ENCODE measurements at regions not wholly inside any gene's neighbourhood (a gene's known extent, or its start where the extent isn't known, plus 50 kb on each side); places are given as distances from the start of the nearest gene placed in this dataset.
"Not testable (repeated sequence)": the region's sequence is repeated elsewhere in the genome, so short reads cannot be mapped to it uniquely, and the experiment has no call there.

- intact Hi-C loops (cut with DNase I): no loop called here
- ATAC-seq (no peak), DNase-seq (no peak)
- Histone ChIP-seq H3K27ac (no peak overlapping the region), H3K9me3 (peaks cover 0 to 12% (median 0%) of the 10 kb centered on the region in 11 donors), H3K4me3 (no peak overlapping the region), H3K4me1 (no peaks in the 10 kb centered on the region), H3K27me3 (no peaks in the 10 kb centered on the region), H3K36me3 (no peaks in the 10 kb centered on the region)
- TF ChIP-seq, protein P1, sequence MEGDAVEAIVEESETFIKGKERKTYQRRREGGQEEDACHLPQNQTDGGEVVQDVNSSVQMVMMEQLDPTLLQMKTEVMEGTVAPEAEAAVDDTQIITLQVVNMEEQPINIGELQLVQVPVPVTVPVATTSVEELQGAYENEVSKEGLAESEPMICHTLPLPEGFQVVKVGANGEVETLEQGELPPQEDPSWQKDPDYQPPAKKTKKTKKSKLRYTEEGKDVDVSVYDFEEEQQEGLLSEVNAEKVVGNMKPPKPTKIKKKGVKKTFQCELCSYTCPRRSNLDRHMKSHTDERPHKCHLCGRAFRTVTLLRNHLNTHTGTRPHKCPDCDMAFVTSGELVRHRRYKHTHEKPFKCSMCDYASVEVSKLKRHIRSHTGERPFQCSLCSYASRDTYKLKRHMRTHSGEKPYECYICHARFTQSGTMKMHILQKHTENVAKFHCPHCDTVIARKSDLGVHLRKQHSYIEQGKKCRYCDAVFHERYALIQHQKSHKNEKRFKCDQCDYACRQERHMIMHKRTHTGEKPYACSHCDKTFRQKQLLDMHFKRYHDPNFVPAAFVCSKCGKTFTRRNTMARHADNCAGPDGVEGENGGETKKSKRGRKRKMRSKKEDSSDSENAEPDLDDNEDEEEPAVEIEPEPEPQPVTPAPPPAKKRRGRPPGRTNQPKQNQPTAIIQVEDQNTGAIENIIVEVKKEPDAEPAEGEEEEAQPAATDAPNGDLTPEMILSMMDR (IDR thresholded peaks at IDR 0.05): no peak
Observed at GRCh38 chr3:35262406-35262805, 376.9 kb upstream of the ARPP21 start.

DNA sequence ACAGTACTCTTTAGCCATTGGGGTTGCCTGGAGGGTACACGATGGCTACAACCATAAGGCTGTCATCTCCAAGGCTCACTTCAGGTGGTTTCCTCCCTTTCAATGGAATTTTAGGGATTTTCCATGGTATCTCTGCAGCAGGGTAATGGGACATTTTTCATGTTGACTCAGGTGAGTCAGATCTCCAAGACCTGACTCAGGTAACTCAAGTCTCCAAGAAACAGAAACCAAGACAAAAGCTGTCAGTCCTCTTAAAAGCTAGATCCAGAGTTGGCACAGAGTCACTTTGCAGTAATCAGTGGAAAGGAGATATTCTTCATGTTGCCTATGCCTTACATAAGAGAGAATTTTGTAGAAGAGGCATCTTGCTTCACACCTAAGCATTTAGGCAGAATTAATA lies 375.8 kb upstream of the ARPP21 start:
- H3K4me1 ChIP-seq: no peaks in the 10 kb centered on the region
- no peak for DNase-seq
- intact Hi-C loops (cut with DNase I): no loop called here
- no peak overlapping the region for H3K4me3 ChIP-seq
- H3K9me3 ChIP-seq: peaks cover 0 to 12% (median 0%) of the 10 kb centered on the region in 11 donors
- WGBS, 2 donors: 94 to 98% methylated on average over 1 of the region's 1 CpG
- TF ChIP-seq, protein P1 (IDR thresholded peaks at IDR 0.05): no peak
- H3K27ac ChIP-seq: no peak overlapping the region
- no peaks in the 10 kb centered on the region for H3K27me3 ChIP-seq
- no peaks in the 10 kb centered on the region for H3K36me3 ChIP-seq
- no peak for ATAC-seq

GRCh38 chr3:35266065-35266464 lies 373.3 kb upstream of the ARPP21 start:
- 93% methylated on average over 12 of the region's 12 CpGs for WGBS, 2 donors
- H3K27me3 ChIP-seq; H3K4me3 ChIP-seq; H3K4me1 ChIP-seq; H3K27ac ChIP-seq; ATAC-seq; H3K36me3 ChIP-seq; DNase-seq; intact Hi-C loops (cut with DNase I); H3K9me3 ChIP-seq: not testable (repeated sequence)

DNA sequence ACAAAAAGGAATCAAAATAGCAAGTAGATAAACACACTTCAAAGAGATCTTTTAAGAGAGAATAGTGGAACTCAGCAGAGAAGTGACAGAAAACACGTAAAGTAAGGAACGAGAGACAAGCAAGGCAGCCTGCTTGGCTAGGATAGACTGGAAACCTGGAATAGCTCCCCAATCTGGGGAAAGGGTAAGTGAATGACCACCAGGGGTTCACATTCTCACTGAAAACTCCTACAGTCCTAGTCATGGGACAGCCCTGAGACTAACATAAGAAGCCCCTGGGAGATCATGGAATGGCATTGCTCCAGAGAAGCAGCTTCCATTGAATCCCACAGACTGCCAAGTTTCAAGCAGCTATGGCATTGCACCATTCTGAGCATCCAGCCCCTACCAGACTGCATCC lies 363.6 kb upstream of the ARPP21 start:
- Histone ChIP-seq H3K4me3 (no peak overlapping the region), H3K27ac (no peak overlapping the region), H3K36me3 (no peaks in the 10 kb centered on the region), H3K9me3 (peaks cover 0 to 53% (median 0%) of the 10 kb centered on the region in 11 donors), H3K4me1 (no peaks in the 10 kb centered on the region), H3K27me3 (no peaks in the 10 kb centered on the region)
- TF ChIP-seq, protein P1 (IDR thresholded peaks at IDR 0.05): no peak
- intact Hi-C loops (cut with DNase I): no loop called here
- WGBS, 2 donors: 89 to 95% methylated on average over 2 of the region's 2 CpGs
- no peak for ATAC-seq
- DNase-seq: no peak

- intact Hi-C loops (cut with DNase I): no loop called here
- Histone ChIP-seq H3K27me3 (no peaks in the 10 kb centered on the region), H3K36me3 (no peaks in the 10 kb centered on the region), H3K4me1 (no peaks in the 10 kb centered on the region), H3K27ac (no peak overlapping the region), H3K9me3 (peaks cover 0 to 55% (median 0%) of the 10 kb centered on the region in 11 donors), H3K4me3 (no peak overlapping the region)
- TF ChIP-seq, protein P1 (IDR thresholded peaks at IDR 0.05): no peak
- WGBS, 2 donors: 77 to 80% methylated on average over 1 of the region's 1 CpG
- no peak for ATAC-seq
- no peak for DNase-seq
Observed at GRCh38 chr3:35276568-35276967, 362.8 kb upstream of the ARPP21 start.

Data from heart right ventricle (tissue), 16 donors.